ENCODE measurements at regions not wholly inside any gene's neighbourhood (a gene's known extent, or its start where the extent isn't known, plus 50 kb on each side); places are given as distances from the start of the nearest gene placed in this dataset.

- H3K36me3 ChIP-seq (ENCODE audit: control insufficient read depth in 2 of 2, extremely low read depth in 1 of 2, insufficient read depth in 2 of 2, low read length in 2 of 2), result no peaks in the 10 kb centered on the region
- no peak overlapping the region for H3K4me2 ChIP-seq (ENCODE audit: control insufficient read depth, extremely low read depth, insufficient read depth, low read depth, low read length)
- H3K9me1 ChIP-seq (ENCODE audit: control insufficient read depth, extremely low read depth, insufficient read depth, low read length), result no peaks in the 10 kb centered on the region
- no peak overlapping the region for H3K27ac ChIP-seq (ENCODE audit: control insufficient read depth, insufficient read depth, low read length)
- TF ChIP-seq EZH2 (IDR thresholded peaks at IDR 0.05; ENCODE audit: low read length), result no peak
- TF ChIP-seq CTCF (optimal IDR thresholded peaks at IDR 0.05 in 1 of 3, IDR thresholded peaks at IDR 0.05 in 1 of 3, conservative IDR thresholded peaks at IDR 0.05 in 1 of 3; ENCODE audit: extremely low read depth in 1 of 3, insufficient read depth in 2 of 3, low read length in 3 of 3), result no peak
- no peaks in the 10 kb centered on the region for H3K79me2 ChIP-seq (ENCODE audit: control insufficient read depth, insufficient read depth, low read length)
- H4K20me1 ChIP-seq (ENCODE audit: control insufficient read depth, extremely low read depth, insufficient read depth, low read length), result no peaks in the 10 kb centered on the region
- H3K4me1 ChIP-seq (ENCODE audit: control insufficient read depth, extremely low read depth, insufficient read depth, low read length), result no peaks in the 10 kb centered on the region
- H3K9me3 ChIP-seq (ENCODE audit: control insufficient read depth, low read depth, low read length), result no peaks in the 10 kb centered on the region
- dilution Hi-C loops (cut with MboI; ENCODE audit: extremely low pct_ligation_motif_present, low sequenced_read_pairs), result no loop called here
- DNase-seq (ENCODE audit: low read depth, low spot score) (no peak), FAIRE-seq (no peak)
- H2AFZ ChIP-seq (ENCODE audit: control insufficient read depth, low read length), result no peak overlapping the region
- no peaks in the 10 kb centered on the region for H3K27me3 ChIP-seq (ENCODE audit: control insufficient read depth, extremely low read depth, insufficient read depth, low read length)
- H3K9ac ChIP-seq (ENCODE audit: control insufficient read depth, extremely low read depth, insufficient read depth, low read length), result no peak overlapping the region
- H3K4me3 ChIP-seq (ENCODE audit: control insufficient read depth in 2 of 3, extremely low read depth in 1 of 3, insufficient read depth in 2 of 3, low read depth in 1 of 3, low read length in 3 of 3), result no peak overlapping the region
These were observed 467.1 kb upstream of the TGFBR2 start for GRCh38 chr3:30139283-30139682.

GRCh38 chr3:30140356-30141075 is 465.9 kb upstream of the TGFBR2 start:
- Histone ChIP-seq H3K4me1 (ENCODE audit: control insufficient read depth, extremely low read depth, insufficient read depth, low read length) (no peaks in the 10 kb centered on the region), H3K27me3 (ENCODE audit: control insufficient read depth, extremely low read depth, insufficient read depth, low read length) (no peaks in the 10 kb centered on the region), H3K9ac (ENCODE audit: control insufficient read depth, extremely low read depth, insufficient read depth, low read length) (no peak overlapping the region), H3K4me3 (ENCODE audit: control insufficient read depth in 2 of 3, extremely low read depth in 1 of 3, insufficient read depth in 2 of 3, low read depth in 1 of 3, low read length in 3 of 3) (no peak overlapping the region), H3K27ac (ENCODE audit: control insufficient read depth, insufficient read depth, low read length) (no peak overlapping the region), H3K9me1 (ENCODE audit: control insufficient read depth, extremely low read depth, insufficient read depth, low read length) (no peaks in the 10 kb centered on the region), H3K36me3 (ENCODE audit: control insufficient read depth in 2 of 2, extremely low read depth in 1 of 2, insufficient read depth in 2 of 2, low read length in 2 of 2) (no peaks in the 10 kb centered on the region), H3K4me2 (ENCODE audit: control insufficient read depth, extremely low read depth, insufficient read depth, low read depth, low read length) (no peak overlapping the region), H3K9me3 (ENCODE audit: control insufficient read depth, low read depth, low read length) (no peaks in the 10 kb centered on the region), H2AFZ (ENCODE audit: control insufficient read depth, low read length) (no peak overlapping the region), H4K20me1 (ENCODE audit: control insufficient read depth, extremely low read depth, insufficient read depth, low read length) (no peaks in the 10 kb centered on the region), H3K79me2 (ENCODE audit: control insufficient read depth, insufficient read depth, low read length) (no peaks in the 10 kb centered on the region)
- no peak for TF ChIP-seq CTCF (optimal IDR thresholded peaks at IDR 0.05 in 1 of 3, IDR thresholded peaks at IDR 0.05 in 1 of 3, conservative IDR thresholded peaks at IDR 0.05 in 1 of 3; ENCODE audit: extremely low read depth in 1 of 3, insufficient read depth in 2 of 3, low read length in 3 of 3)
- TF ChIP-seq EZH2 (IDR thresholded peaks at IDR 0.05; ENCODE audit: low read length), result no peak
- FAIRE-seq, result peak; percentile 23
- dilution Hi-C loops (cut with MboI; ENCODE audit: extremely low pct_ligation_motif_present, low sequenced_read_pairs), result no loop called here
- no peak for DNase-seq (ENCODE audit: low read depth, low spot score)
